K562 (cell line): ENCODE measurements at regions not wholly inside any gene's neighbourhood (a gene's known extent, or its start where the extent isn't known, plus 50 kb on each side); places are given as distances from the start of the nearest gene placed in this dataset.

Source experiments
- ATAC-seq: fragments of 200-7000 bp; cut with Tn5 transposase; 3 replicates; pipeline ENCODE4 v1.9.1; 2020; ENCODE audit warnings: moderate library complexity
- BruUV-seq: library from RNA; stranded (reverse); fragments of 400-500 nt; replicated peaks from 2 replicates; lab custom pipeline; 2021; lab: Mats Ljungman, UMichigan
- CTCF ChIA-PET: fragments of 300-600 bp; formaldehyde crosslinking; extraction: SDS; loops from one replicate; lab custom pipeline; 2021; ENCODE audit warnings: low intra/inter-chr PET ratio; lab: Yijun Ruan, JAX
- POLR2A ChIA-PET: fragments of 300-600, 350-650 bp; sonication (Branson Sonifier 250); formaldehyde crosslinking; extraction: SDS; loops from one replicate; lab custom pipeline; 2021; ENCODE audit warnings: antibody characterized with exemption, inconsistent platforms; lab: Yijun Ruan, JAX
- DNase-seq, 4 experiments: peaks; one replicate each; pipeline versions ENCODE4 v3.0.0 to v3.0.0-alpha.2; 2011 to 2018; ENCODE audit warnings: low spot score in 3 of 4, mixed read lengths in 3 of 4; ENCODE audit errors: extremely low read depth in 1 of 4
- FAIRE-seq: peaks from 2 replicates; lab custom pipeline; 2011; peaks lifted over from hg19 to GRCh38; lab: Jason Lieb, UNC
- H2AFZ ChIP-seq: 2 replicates; pipeline ENCODE4 v1.6.0; 2011; ENCODE audit warnings: low read depth, low read length, control low read depth, inconsistent platforms
- H3K27ac ChIP-seq: fragments of 200-600 bp; 3 replicates; pipeline ENCODE4 v1.8.0; 2011; ENCODE audit warnings: low read depth, mild to moderate bottlenecking, control low read depth, inconsistent platforms, low read length, moderate library complexity, mixed read lengths; ENCODE audit errors: extremely low read depth
- H3K27me3 ChIP-seq, 2 experiments: fragments of 300-600 bp in 1 of 2; 2 replicates in 1 of 2; 3 replicates in 1 of 2; pipeline versions ENCODE4 v1.6.0 to v1.8.0; 2011; ENCODE audit warnings: inconsistent platforms in 2 of 2, low read length in 2 of 2, mild to moderate bottlenecking in 1 of 2, mixed read lengths in 1 of 2, moderate library complexity in 1 of 2; ENCODE audit not compliant: control insufficient read depth in 2 of 2, insufficient read depth in 2 of 2
- H3K36me3 ChIP-seq: fragments of 300-600 bp; 3 replicates; pipeline ENCODE4 v1.8.0; 2011; ENCODE audit warnings: mild to moderate bottlenecking, low read length, inconsistent platforms; ENCODE audit not compliant: control insufficient read depth, insufficient read depth
- H3K4me1 ChIP-seq, 2 experiments: fragments of 200-600 bp in 1 of 2; replicated peaks in 1 of 2; 2 replicates in 1 of 2; 3 replicates in 1 of 2; pipeline versions ENCODE4 v1.5.1 to v1.8.0; 2011; ENCODE audit warnings: inconsistent platforms in 2 of 2, low read length in 2 of 2, mild to moderate bottlenecking in 1 of 2, mixed read lengths in 1 of 2, moderate library complexity in 1 of 2; ENCODE audit not compliant: control insufficient read depth in 2 of 2, insufficient read depth in 2 of 2
- H3K4me2 ChIP-seq: 2 replicates; pipeline ENCODE4 v1.6.1; 2011; ENCODE audit warnings: low read length, control low read depth, inconsistent platforms, mixed read lengths; ENCODE audit not compliant: insufficient read depth
- H3K4me3 ChIP-seq: fragments of 200-600 bp; sonication (generic), shearing (Covaris generic); 2 replicates; pipeline ENCODE4 v1.5.1; 2016; ENCODE audit warnings: control low read depth, inconsistent platforms
- H3K79me2 ChIP-seq: fragments of 200-600 bp; 3 replicates; pipeline ENCODE4 v1.8.0; 2011; ENCODE audit warnings: low read length, inconsistent platforms; ENCODE audit not compliant: control insufficient read depth, insufficient read depth
- H3K9ac ChIP-seq, 2 experiments: 2 replicates each; pipeline versions ENCODE4 v1.6.0 to v1.6.1; 2011; ENCODE audit warnings: low read depth in 2 of 2, low read length in 2 of 2, control low read depth in 1 of 2, inconsistent platforms in 1 of 2, mild to moderate bottlenecking in 1 of 2, mixed read lengths in 1 of 2; ENCODE audit not compliant: insufficient read depth in 1 of 2
- H3K9me1 ChIP-seq: one replicate; pipeline ENCODE4 v1.6.0; 2011; ENCODE audit warnings: inconsistent platforms, mild to moderate bottlenecking, low read length, moderate library complexity; ENCODE audit not compliant: control insufficient read depth, insufficient read depth
- H3K9me3 ChIP-seq: replicated peaks from 2 replicates; pipeline ENCODE4 v1.5.1; 2011; ENCODE audit warnings: low read depth, low read length, inconsistent platforms; ENCODE audit not compliant: control insufficient read depth, insufficient read depth
- H4K20me1 ChIP-seq: replicated peaks from 2 replicates; pipeline ENCODE4 v1.6.1; 2011; ENCODE audit warnings: low read length, inconsistent platforms, mixed read lengths; ENCODE audit not compliant: control insufficient read depth, insufficient read depth
- CBFB ChIP-seq: sonication (generic); formaldehyde crosslinking; IDR thresholded peaks from 2 replicates; pipeline ENCODE4 v1.4.0; 2020; ENCODE audit warnings: mild to moderate bottlenecking, missing genetic modification reagents
- GABPA ChIP-seq: fragments of 200-800 bp; sonication (Bioruptor generic); conservative IDR thresholded peaks from 2 replicates; pipeline ENCODE4 v1.6.1; 2016; ENCODE audit warnings: low read depth, missing genetic modification characterization, missing compliant biosample characterization
- GATAD2A ChIP-seq: fragments of 450-650 bp; IDR thresholded peaks from 2 replicates; pipeline ENCODE4 v1.6.1; 2017
- HDAC6 ChIP-seq: IDR thresholded peaks from 2 replicates; pipeline ENCODE4 v1.6.1; 2012; ENCODE audit warnings: low read depth, mild to moderate bottlenecking, control low read depth, inconsistent platforms, low read length, moderate library complexity
- MAX ChIP-seq: sonication (generic); formaldehyde crosslinking; IDR thresholded peaks from 2 replicates; pipeline ENCODE4 v1.9.0; 2022; ENCODE audit warnings: mild to moderate bottlenecking, missing genetic modification reagents
- RCOR1 ChIP-seq, 2 experiments: IDR thresholded peaks; 2 replicates each; pipeline ENCODE4 v1.6.1; 2012; ENCODE audit warnings: low read depth in 2 of 2, low read length in 2 of 2, borderline replicate concordance in 1 of 2, improper control_type of control experiment in 1 of 2
- SMARCE1 ChIP-seq: fragments of 450-650 bp; IDR thresholded peaks from 2 replicates; pipeline ENCODE4 v1.7.1; 2016; ENCODE audit warnings: mild to moderate bottlenecking
- TAL1 ChIP-seq: fragments of 450-650 bp; IDR thresholded peaks from 2 replicates; pipeline ENCODE4 v1.6.1; 2016; ENCODE audit warnings: mild to moderate bottlenecking
- TCF7 ChIP-seq: sonication (generic); IDR thresholded peaks from 2 replicates; pipeline ENCODE4 v1.6.1; 2016; ENCODE audit warnings: antibody characterized with exemption, borderline replicate concordance
- ZC3H4 ChIP-seq: sonication (generic); formaldehyde crosslinking; IDR thresholded peaks from 2 replicates; pipeline ENCODE4 v1.9.0; 2021; ENCODE audit warnings: missing genetic modification reagents, borderline replicate concordance
- ZNF174 ChIP-seq: fragments of 250-450 bp; sonication (Bioruptor Pico); IDR thresholded peaks from 2 replicates; pipeline ENCODE4 v1.4.0; 2020; ENCODE audit warnings: mild to moderate bottlenecking
- ZNF354B ChIP-seq: fragments of 250-450 bp; sonication (Bioruptor Pico); IDR thresholded peaks from 2 replicates; pipeline ENCODE4 v1.4.0; 2020
- ZNF41 ChIP-seq: fragments of 250-450 bp; sonication (Bioruptor Pico); conservative IDR thresholded peaks from 2 replicates; pipeline ENCODE4 v1.4.0; 2020; ENCODE audit warnings: mild to moderate bottlenecking
- ZNF436 ChIP-seq: fragments of 250-450, 450-650 bp; sonication (Bioruptor Pico); formaldehyde crosslinking; IDR thresholded peaks from 2 replicates; pipeline ENCODE4 v1.7.0; 2020; ENCODE audit warnings: mild to moderate bottlenecking
- WGBS: fragments of 100-300 bp; shearing (Covaris generic); methylation state at CpG from one replicate; pipeline ENCODE4 v1.1.6; 2016; ENCODE audit warnings: low coverage, mixed read lengths; ENCODE audit not compliant: insufficient coverage; ENCODE audit errors: missing lambda C conversion rate; 5-methylcytosine and 5-hydroxymethylcytosine counted together
- in situ Hi-C: fragments of 300-500 bp; cut with MboI; formaldehyde crosslinking; loops from 4 replicates; pipeline ENCODE4 v1.15.0; 2018; ENCODE audit warnings: inconsistent platforms, mixed read lengths
- intact Hi-C: fragments of 100-400 bp; cut with micrococcal nuclease; formaldehyde crosslinking; loops from 2 replicates; pipeline ENCODE4 v1.14.2; 2022

- no peaks in the 10 kb centered on the region; a peak in 1 of 5 replicates for H3K4me1 ChIP-seq
- no peak overlapping the region for H3K9ac ChIP-seq
- in situ Hi-C loops (no loop called here), intact Hi-C loops (no loop called here)
- no peaks in the 10 kb centered on the region for H3K36me3 ChIP-seq
- 54% methylated on average over 4 of the region's 4 CpGs for WGBS
- no peaks in the 10 kb centered on the region for H4K20me1 ChIP-seq
- no peaks in the 10 kb centered on the region for H3K27me3 ChIP-seq
- H3K4me2 ChIP-seq, result no peak overlapping the region
- ATAC-seq (no peak), FAIRE-seq (no peak), DNase-seq (no peak)
- no peaks in the 10 kb centered on the region for H3K9me1 ChIP-seq
- no TSS peak for BruUV-seq
- no peak overlapping the region for H2AFZ ChIP-seq
- ChIA-PET CTCF (no interaction called here), POLR2A (no interaction called here)
- TF ChIP-seq GATAD2A (no peak), ZC3H4 (CRISPR knock-in tag) (no peak), TAL1 (no peak), SMARCE1 (no peak), ZNF436 (CRISPR knock-in tag) (no peak), GABPA (tag) (no peak), HDAC6 (no peak), CBFB (CRISPR knock-in tag) (no peak), ZNF41 (CRISPR knock-in tag) (no peak), ZNF354B (CRISPR knock-in tag) (no peak), MAX (CRISPR knock-in tag) (no peak), RCOR1 (IDR thresholded peaks at IDR 0.05; ENCODE audit: borderline replicate concordance in 1 of 2, low read depth in 2 of 2, low read length in 2 of 2) (no peak), TCF7 (no peak), ZNF174 (CRISPR knock-in tag) (no peak)
- no peaks in the 10 kb centered on the region for H3K79me2 ChIP-seq
- H3K27ac ChIP-seq, result no peak overlapping the region
- peaks cover 2% of the 10 kb centered on the region; the same call in 1 of the 2 replicates for H3K9me3 ChIP-seq
- no peak overlapping the region for H3K4me3 ChIP-seq
Measured at GRCh38 chr12:46649433-46649832, 176.4 kb downstream of the SLC38A4 start.
